Left ventricle myocardium inferior (tissue), 1 donor: ENCODE measurements at regions not wholly inside any gene's neighbourhood (a gene's known extent, or its start where the extent isn't known, plus 50 kb on each side); places are given as distances from the start of the nearest gene placed in this dataset.
"Not testable (repeated sequence)": the region's sequence is repeated elsewhere in the genome, so short reads cannot be mapped to it uniquely, and the experiment has no call there.

ENCODE experiments used
- DNase-seq: peaks from one replicate; pipeline ENCODE4 v3.0.0-alpha.2; 2020
- H3K27ac ChIP-seq: fragments of 200-600 bp; replicated peaks from 2 replicates; pipeline ENCODE4 v1.8.0; 2021
- H3K27me3 ChIP-seq: fragments of 200-600 bp; 2 replicates; pipeline ENCODE4 v1.8.0; 2021; ENCODE audit warnings: low read depth
- H3K36me3 ChIP-seq: fragments of 200-600 bp; 2 replicates; pipeline ENCODE4 v1.8.0; 2021
- H3K4me1 ChIP-seq: fragments of 200-600 bp; 2 replicates; pipeline ENCODE4 v1.8.0; 2021
- H3K4me3 ChIP-seq: fragments of 200-600 bp; 2 replicates; pipeline ENCODE4 v1.8.0; 2021; ENCODE audit warnings: mild to moderate bottlenecking, moderate library complexity
- H3K9me3 ChIP-seq: fragments of 200-600 bp; replicated peaks from 2 replicates; pipeline ENCODE4 v1.8.0; 2021
- intact Hi-C: fragments of 100-400 bp; cut with micrococcal nuclease; formaldehyde crosslinking; loops from one replicate; pipeline ENCODE4 v1.11.0; 2022
- TF ChIP-seq, protein P1 (sequence below): fragments of 200-600 bp; IDR thresholded peaks from 2 replicates; pipeline ENCODE4 v1.8.0; 2021; ENCODE audit warnings: antibody characterized with exemption, mild to moderate bottlenecking, borderline replicate concordance
- donor health status: DM: no; HTN: yes; CAD: no; lungs with severe emphysema.

GRCh38 chr5:143924311-143924978 is 112.5 kb downstream of the HMHB1 start:
- TF ChIP-seq, protein P1, sequence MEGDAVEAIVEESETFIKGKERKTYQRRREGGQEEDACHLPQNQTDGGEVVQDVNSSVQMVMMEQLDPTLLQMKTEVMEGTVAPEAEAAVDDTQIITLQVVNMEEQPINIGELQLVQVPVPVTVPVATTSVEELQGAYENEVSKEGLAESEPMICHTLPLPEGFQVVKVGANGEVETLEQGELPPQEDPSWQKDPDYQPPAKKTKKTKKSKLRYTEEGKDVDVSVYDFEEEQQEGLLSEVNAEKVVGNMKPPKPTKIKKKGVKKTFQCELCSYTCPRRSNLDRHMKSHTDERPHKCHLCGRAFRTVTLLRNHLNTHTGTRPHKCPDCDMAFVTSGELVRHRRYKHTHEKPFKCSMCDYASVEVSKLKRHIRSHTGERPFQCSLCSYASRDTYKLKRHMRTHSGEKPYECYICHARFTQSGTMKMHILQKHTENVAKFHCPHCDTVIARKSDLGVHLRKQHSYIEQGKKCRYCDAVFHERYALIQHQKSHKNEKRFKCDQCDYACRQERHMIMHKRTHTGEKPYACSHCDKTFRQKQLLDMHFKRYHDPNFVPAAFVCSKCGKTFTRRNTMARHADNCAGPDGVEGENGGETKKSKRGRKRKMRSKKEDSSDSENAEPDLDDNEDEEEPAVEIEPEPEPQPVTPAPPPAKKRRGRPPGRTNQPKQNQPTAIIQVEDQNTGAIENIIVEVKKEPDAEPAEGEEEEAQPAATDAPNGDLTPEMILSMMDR, result no peak
- Histone ChIP-seq H3K27ac (no peak overlapping the region), H3K4me1 (peaks cover 17% of the 10 kb centered on the region), H3K4me3 (no peak overlapping the region), H3K9me3 (no peaks in the 10 kb centered on the region), H3K36me3 (no peaks in the 10 kb centered on the region), H3K27me3 (no peaks in the 10 kb centered on the region)
- DNase-seq, result no peak
- intact Hi-C loops, result no loop called here

- H3K27ac ChIP-seq, H3K9me3 ChIP-seq, H3K4me3 ChIP-seq, DNase-seq, H3K36me3 ChIP-seq, H3K27me3 ChIP-seq, intact Hi-C loops: not testable (repeated sequence)
- peaks cover 17% of the 10 kb centered on the region for H3K4me1 ChIP-seq
These were observed 113.0 kb downstream of the HMHB1 start for GRCh38 chr5:143924979-143925325.

- Histone ChIP-seq H3K4me1 (no peaks in the 10 kb centered on the region), H3K36me3 (no peaks in the 10 kb centered on the region), H3K27ac (no peak overlapping the region), H3K4me3 (no peak overlapping the region), H3K27me3 (no peaks in the 10 kb centered on the region), H3K9me3 (peaks cover 12% of the 10 kb centered on the region)
- TF ChIP-seq, protein P1, result no peak
- intact Hi-C loops, result no loop called here
- no peak for DNase-seq
These were observed 117.5 kb downstream of the HMHB1 start for GRCh38 chr5:143929486-143929885.

GRCh38 chr5:143930561-143930960 is 118.6 kb downstream of the HMHB1 start:
- Histone ChIP-seq H3K4me3 (no peak overlapping the region), H3K9me3 (peaks cover 23% of the 10 kb centered on the region), H3K27me3 (no peaks in the 10 kb centered on the region), H3K36me3 (no peaks in the 10 kb centered on the region), H3K27ac (no peak overlapping the region), H3K4me1 (no peaks in the 10 kb centered on the region)
- no peak for DNase-seq
- TF ChIP-seq, protein P1, result no peak
- intact Hi-C loops, result no loop called here

DNA sequence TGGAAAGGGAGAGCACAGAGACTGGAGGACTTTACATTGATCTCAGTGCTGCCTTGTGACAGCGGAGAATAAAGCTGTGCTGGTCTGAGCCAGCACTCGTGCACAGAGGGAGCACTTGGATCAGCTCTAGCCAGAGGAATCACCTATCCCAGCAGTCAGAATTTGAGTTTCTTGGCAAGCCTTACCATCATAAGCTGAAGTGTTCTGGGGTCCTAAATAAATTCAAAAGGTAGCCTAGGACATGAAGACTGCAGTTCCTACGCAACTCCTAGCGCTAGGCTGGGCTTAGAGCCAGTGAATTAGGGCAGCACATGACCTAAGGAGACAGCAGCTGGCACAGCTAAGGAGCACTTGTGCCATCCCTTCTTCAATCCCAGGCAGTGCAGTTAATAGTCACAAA is 119.5 kb downstream of the HMHB1 start:
- DNase-seq, result peak; percentile 19
- no peak overlapping the region for H3K27ac ChIP-seq

DNA sequence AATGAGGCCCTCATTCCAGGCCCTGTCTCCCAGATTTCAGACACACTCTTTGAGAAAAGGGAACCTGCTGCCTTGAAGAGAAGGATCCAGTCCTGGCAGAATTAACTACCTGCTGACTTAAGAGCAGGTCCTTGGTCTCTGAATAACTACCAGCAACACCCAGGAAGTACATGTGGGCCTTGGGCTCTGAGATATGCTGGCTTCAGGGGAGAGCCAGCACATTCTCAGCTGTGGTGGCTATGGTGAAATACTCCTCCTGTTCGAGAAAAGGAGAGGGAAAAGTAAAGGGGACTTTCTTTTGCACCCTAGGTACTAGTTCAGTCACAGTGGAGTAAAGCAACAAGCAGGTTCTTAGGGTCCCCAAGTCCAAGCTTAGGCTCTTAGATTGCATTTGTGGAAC is 120.0 kb downstream of the HMHB1 start:
- no peak for DNase-seq
- H3K4me1 ChIP-seq, result no peaks in the 10 kb centered on the region
- intact Hi-C loops, result no loop called here
- H3K27me3 ChIP-seq, result no peaks in the 10 kb centered on the region
- no peak overlapping the region for H3K27ac ChIP-seq
- peaks cover 36% of the 10 kb centered on the region for H3K9me3 ChIP-seq
- TF ChIP-seq, protein P1, result no peak
- H3K36me3 ChIP-seq, result no peaks in the 10 kb centered on the region
- H3K4me3 ChIP-seq, result no peak overlapping the region

More for the DNA sequence above, 119.5 kb downstream of the HMHB1 start:
- TF ChIP-seq, protein P1, result no peak
- H3K27me3 ChIP-seq, result no peaks in the 10 kb centered on the region
- peaks cover 32% of the 10 kb centered on the region for H3K9me3 ChIP-seq
- H3K36me3 ChIP-seq, result no peaks in the 10 kb centered on the region
- H3K4me3 ChIP-seq, result no peak overlapping the region
- no peaks in the 10 kb centered on the region for H3K4me1 ChIP-seq
- intact Hi-C loops, result no loop called here
